ENCODE measurements at regions not wholly inside any gene's neighbourhood (a gene's known extent, or its start where the extent isn't known, plus 50 kb on each side); places are given as distances from the start of the nearest gene placed in this dataset.

- intact Hi-C loops (cut with micrococcal nuclease): no loop called here
- Mint-ChIP-seq H3K4me3 (no peak overlapping the region), H3K27ac (no peak overlapping the region), H3K36me3 (ENCODE audit: low read depth) (no peaks in the 10 kb centered on the region), H3K27me3 (peaks cover 9% of the 10 kb centered on the region), H3K9me3 (no peaks in the 10 kb centered on the region), H3K4me1 (no peaks in the 10 kb centered on the region)
- no peak for TF ChIP-seq CTCF (IDR thresholded peaks at IDR 0.05)
- POLR2A ChIA-PET: no interaction called here
- ATAC-seq (ENCODE audit: low read depth) (no peak), DNase-seq (no peak)
- CTCF ChIA-PET: no interaction called here
Observed at GRCh38 chr3:41060106-41060505, 139.2 kb upstream of the CTNNB1 start.

GRCh38 chr3:41064070-41064469 lies 135.2 kb upstream of the CTNNB1 start:
- Mint-ChIP-seq H3K36me3 (ENCODE audit: low read depth) (no peaks in the 10 kb centered on the region), H3K4me1 (no peaks in the 10 kb centered on the region), H3K27me3 (peaks cover 9% of the 10 kb centered on the region), H3K9me3 (no peaks in the 10 kb centered on the region), H3K27ac (no peak overlapping the region), H3K4me3 (no peak overlapping the region)
- ATAC-seq (ENCODE audit: low read depth): no peak
- POLR2A ChIA-PET: no interaction called here
- CTCF ChIA-PET: no interaction called here
- DNase-seq: no peak
- intact Hi-C loops (cut with micrococcal nuclease): no loop called here
- TF ChIP-seq CTCF (IDR thresholded peaks at IDR 0.05): no peak

GRCh38 chr3:41064526-41064925 lies 134.8 kb upstream of the CTNNB1 start:
- Mint-ChIP-seq H3K4me3 (no peak overlapping the region), H3K27ac (no peak overlapping the region), H3K27me3 (peaks cover 9% of the 10 kb centered on the region), H3K4me1 (no peaks in the 10 kb centered on the region), H3K36me3 (ENCODE audit: low read depth) (no peaks in the 10 kb centered on the region), H3K9me3 (no peaks in the 10 kb centered on the region)
- DNase-seq: no peak
- POLR2A ChIA-PET: no interaction called here
- no peak for ATAC-seq (ENCODE audit: low read depth)
- CTCF ChIA-PET: no interaction called here
- no peak for TF ChIP-seq CTCF (IDR thresholded peaks at IDR 0.05)
- intact Hi-C loops (cut with micrococcal nuclease): no loop called here

- Mint-ChIP-seq H3K27ac (no peak overlapping the region), H3K27me3 (peaks cover 6% of the 10 kb centered on the region), H3K36me3 (ENCODE audit: low read depth) (no peaks in the 10 kb centered on the region), H3K4me3 (no peak overlapping the region), H3K4me1 (no peaks in the 10 kb centered on the region), H3K9me3 (no peaks in the 10 kb centered on the region)
- POLR2A ChIA-PET: no interaction called here
- CTCF ChIA-PET: no interaction called here
- intact Hi-C loops (cut with micrococcal nuclease): no loop called here
- no peak for ATAC-seq (ENCODE audit: low read depth)
- no peak for DNase-seq
- no peak for TF ChIP-seq CTCF (IDR thresholded peaks at IDR 0.05)
Observed at GRCh38 chr3:41065340-41065739, 134.0 kb upstream of the CTNNB1 start.

GRCh38 chr3:41073190-41073589 lies 126.1 kb upstream of the CTNNB1 start:
- no peak for ATAC-seq (ENCODE audit: low read depth)
- TF ChIP-seq CTCF (IDR thresholded peaks at IDR 0.05): no peak
- Mint-ChIP-seq H3K36me3 (ENCODE audit: low read depth) (no peaks in the 10 kb centered on the region), H3K4me1 (no peaks in the 10 kb centered on the region), H3K4me3 (no peak overlapping the region), H3K27ac (no peak overlapping the region), H3K27me3 (peaks cover 3% of the 10 kb centered on the region), H3K9me3 (no peaks in the 10 kb centered on the region)
- intact Hi-C loops (cut with micrococcal nuclease): no loop called here
- CTCF ChIA-PET: no interaction called here
- POLR2A ChIA-PET: no interaction called here
- no peak for DNase-seq
